ENCODE measurements at regions not wholly inside any gene's neighbourhood (a gene's known extent, or its start where the extent isn't known, plus 50 kb on each side); places are given as distances from the start of the nearest gene placed in this dataset.

DNA sequence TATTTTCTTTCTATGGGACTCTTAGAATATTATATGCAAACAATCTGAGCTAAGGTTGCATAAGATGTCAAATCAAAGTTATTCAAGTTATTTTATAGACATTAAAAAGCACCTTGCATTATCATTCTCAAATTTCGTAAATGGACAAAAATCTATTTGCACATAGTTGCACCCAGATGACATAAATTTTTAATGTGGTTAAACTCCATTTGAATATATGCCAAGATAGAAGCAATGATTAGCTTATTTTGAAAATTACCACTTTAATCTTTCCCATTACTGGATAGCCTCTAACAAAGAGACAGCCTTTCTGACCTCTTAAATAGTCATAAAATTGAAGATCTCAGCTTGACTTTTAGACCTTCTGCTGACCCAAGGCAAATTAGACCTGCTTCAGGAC lies 386.8 kb downstream of the RAPGEF2 start:
- TF ChIP-seq, protein P1, sequence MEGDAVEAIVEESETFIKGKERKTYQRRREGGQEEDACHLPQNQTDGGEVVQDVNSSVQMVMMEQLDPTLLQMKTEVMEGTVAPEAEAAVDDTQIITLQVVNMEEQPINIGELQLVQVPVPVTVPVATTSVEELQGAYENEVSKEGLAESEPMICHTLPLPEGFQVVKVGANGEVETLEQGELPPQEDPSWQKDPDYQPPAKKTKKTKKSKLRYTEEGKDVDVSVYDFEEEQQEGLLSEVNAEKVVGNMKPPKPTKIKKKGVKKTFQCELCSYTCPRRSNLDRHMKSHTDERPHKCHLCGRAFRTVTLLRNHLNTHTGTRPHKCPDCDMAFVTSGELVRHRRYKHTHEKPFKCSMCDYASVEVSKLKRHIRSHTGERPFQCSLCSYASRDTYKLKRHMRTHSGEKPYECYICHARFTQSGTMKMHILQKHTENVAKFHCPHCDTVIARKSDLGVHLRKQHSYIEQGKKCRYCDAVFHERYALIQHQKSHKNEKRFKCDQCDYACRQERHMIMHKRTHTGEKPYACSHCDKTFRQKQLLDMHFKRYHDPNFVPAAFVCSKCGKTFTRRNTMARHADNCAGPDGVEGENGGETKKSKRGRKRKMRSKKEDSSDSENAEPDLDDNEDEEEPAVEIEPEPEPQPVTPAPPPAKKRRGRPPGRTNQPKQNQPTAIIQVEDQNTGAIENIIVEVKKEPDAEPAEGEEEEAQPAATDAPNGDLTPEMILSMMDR (IDR thresholded peaks at IDR 0.05) = no peak

DNA sequence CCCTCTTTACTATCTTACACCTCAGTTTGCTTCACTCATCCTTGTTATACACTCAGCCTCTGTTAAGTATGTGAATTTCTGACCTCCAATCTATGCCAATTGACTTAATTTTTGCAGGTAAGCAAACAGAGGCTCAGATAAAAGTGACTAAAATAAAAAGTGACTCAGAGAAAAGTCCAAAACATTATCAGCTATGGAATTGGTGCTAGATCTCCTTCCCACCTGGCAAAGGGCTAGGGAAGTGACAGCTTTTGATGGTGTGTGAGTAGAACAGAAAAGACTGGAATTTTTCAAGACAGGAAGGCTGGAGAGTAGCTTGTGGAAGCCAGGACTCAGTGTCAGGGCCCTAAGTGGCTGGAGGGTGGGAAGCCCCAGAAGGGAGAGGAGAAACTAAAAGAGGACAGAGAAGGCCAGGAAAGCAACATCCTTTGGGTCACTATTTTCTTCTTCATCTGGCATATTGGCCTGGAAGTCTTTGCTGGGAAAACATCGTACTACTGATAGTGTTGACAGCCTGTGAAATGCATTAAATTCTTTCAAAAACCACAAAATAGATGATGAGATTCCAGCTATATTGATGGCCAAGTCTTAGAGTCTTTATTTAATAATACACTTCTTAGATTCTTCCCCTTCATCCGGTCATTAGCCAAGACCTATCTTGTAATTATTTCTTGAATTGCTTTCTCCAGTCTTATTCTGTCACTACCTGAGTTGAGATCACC lies 392.8 kb downstream of the RAPGEF2 start:
- TF ChIP-seq, protein P1 (IDR thresholded peaks at IDR 0.05) = no peak

DNA sequence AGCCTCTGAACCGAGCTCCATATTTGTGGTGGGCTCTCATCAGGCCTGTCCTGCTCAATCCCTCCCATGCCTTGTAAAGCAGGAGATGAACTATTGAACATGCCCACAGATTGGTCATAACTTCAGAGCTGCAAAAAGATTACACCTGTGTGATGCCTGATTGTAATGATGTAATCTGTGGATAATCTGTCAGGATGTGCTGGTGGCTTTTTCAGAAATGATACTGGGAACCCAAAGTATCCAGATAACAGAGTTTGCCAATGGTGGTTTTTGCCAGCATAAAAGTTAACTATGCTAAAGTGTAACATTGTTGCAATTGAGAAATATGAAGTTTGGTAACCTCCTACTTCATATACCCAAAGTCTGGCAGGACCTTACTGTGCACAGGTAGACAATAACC lies 393.4 kb downstream of the RAPGEF2 start:
- TF ChIP-seq, protein P1 (IDR thresholded peaks at IDR 0.05) = no peak

DNA sequence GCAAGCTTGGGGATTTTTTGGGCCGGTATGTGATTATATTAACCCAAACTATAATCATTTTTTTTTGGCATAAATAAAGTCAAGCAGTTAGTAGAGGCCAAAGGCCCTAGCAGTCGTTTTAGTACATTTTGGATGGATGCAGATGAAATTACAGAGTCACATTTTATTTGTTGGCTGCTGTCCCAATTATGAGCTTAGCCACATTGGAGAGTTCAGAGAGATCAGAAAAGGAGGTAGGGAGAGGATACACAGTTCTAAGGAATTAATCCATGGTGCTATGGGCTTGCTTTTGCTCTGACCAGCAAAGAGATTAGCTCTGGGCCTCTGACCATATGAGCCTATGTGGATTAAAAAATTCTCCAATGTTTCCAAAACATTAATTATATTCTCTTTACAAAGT lies 395.1 kb downstream of the RAPGEF2 start:
- TF ChIP-seq, protein P1 (IDR thresholded peaks at IDR 0.05) = no peak

DNA sequence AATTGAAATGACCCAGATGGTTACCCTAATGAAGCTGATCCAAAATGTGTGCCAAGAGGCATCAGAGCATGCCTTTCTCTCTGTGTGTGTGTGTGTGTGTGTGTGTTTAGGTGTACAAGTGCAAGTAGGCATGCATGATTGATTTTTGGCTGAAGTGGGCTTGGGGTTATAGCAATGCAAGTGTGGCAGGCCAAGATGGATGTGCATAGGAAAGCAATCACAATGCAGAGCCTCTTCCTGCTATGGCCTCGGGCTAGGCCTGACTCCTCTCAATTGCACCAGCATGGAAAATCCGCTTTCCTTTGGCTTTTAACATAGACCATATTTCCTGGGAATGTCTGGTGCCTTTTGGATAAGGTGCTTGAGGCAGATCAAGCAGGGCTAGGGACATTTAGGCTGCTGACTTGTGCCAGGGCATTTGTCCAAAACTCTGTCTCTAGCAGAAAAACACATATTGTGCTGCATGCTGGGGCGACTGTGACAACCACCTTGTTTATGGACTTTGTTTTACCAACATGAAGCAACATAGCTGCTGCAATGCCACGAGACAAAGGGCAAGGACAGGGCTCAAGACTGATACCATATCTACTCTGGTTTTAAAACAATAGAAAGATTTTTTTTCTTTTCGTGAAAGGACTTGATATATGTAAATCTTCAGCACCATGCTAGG lies 395.7 kb downstream of the RAPGEF2 start:
- TF ChIP-seq, protein P1 (IDR thresholded peaks at IDR 0.05) = no peak

DNA sequence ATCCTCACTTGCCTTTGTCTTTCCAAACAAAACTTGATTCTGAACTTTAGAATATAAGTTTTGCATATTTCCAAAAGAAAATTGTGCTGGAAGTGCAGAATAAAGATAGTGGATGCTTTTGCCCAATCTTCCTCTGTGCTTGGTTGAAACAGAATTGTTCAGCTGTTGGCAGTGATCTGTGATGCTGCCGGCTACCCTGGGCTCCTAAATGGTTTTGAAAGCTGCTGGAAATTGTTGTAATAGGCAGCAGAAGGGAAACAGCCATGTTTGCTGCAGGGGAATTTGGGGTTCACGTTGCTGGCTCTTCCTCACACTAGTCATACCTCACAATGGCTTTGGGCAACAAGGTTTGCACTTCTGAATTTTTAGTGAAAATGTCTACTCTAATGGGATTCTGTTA lies 398.0 kb downstream of the RAPGEF2 start:
- TF ChIP-seq, protein P1 (IDR thresholded peaks at IDR 0.05) = no peak

DNA sequence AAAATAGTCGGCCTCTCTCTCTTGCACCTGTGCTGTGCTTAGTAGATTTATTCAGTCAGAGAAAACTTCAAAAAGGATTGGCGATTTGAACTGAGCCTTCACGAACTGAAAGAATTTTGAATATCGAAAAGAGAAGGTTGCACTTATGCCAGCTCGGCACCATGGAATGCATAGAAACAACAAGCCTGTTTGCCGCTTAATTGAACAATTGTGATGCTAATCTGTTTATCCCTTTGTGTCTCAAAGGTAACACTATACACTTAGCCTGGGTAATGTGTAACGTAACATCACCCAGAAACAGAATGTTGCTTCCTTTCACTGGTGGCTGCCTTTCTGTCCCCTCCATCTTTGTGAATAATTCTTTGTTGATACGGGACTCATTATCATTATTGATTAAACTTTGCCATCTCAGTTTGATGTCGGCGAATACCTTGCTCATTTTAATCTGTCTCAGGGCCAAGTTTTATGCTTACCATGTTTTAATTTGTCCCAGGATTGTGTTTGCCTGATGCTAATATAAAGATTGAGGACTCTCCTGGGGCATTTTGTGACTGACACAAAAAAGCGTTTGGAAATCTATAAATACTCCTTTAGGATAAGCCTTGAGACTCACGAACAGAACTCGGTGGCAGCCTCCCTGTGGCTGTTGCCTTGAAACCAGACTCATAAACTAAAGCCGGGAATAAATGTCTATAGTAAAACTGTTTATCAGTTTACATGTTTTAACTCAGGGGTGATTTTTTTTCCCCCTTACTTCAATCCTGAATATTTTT lies 400.5 kb downstream of the RAPGEF2 start:
- TF ChIP-seq, protein P1 (IDR thresholded peaks at IDR 0.05) = no peak
